A673 (cell line): ENCODE measurements at regions not wholly inside any gene's neighbourhood (a gene's known extent, or its start where the extent isn't known, plus 50 kb on each side); places are given as distances from the start of the nearest gene placed in this dataset.

Experiments used
- EZH2 ChIP-seq: fragments of 200-600 bp; sonication (generic); IDR thresholded peaks from 2 replicates; pipeline ENCODE4 v1.6.1; 2017; ENCODE audit warnings: borderline replicate concordance, low read depth, mild to moderate bottlenecking, mixed read lengths, antibody characterized with exemption, low read length; ENCODE audit not compliant: poor library complexity, severe bottlenecking
- TF ChIP-seq, protein P1 (sequence below): fragments of 300-800, 200-600 bp; sonication (generic); conservative IDR thresholded peaks from 2 replicates; pipeline ENCODE4 v1.5.1; 2017; ENCODE audit warnings: low read depth, mild to moderate bottlenecking, antibody characterized with exemption, low read length, moderate library complexity, mixed read lengths

GRCh38 chr2:205924676-205925075 is 161.3 kb downstream of the INO80D start:
- TF ChIP-seq, protein P1, sequence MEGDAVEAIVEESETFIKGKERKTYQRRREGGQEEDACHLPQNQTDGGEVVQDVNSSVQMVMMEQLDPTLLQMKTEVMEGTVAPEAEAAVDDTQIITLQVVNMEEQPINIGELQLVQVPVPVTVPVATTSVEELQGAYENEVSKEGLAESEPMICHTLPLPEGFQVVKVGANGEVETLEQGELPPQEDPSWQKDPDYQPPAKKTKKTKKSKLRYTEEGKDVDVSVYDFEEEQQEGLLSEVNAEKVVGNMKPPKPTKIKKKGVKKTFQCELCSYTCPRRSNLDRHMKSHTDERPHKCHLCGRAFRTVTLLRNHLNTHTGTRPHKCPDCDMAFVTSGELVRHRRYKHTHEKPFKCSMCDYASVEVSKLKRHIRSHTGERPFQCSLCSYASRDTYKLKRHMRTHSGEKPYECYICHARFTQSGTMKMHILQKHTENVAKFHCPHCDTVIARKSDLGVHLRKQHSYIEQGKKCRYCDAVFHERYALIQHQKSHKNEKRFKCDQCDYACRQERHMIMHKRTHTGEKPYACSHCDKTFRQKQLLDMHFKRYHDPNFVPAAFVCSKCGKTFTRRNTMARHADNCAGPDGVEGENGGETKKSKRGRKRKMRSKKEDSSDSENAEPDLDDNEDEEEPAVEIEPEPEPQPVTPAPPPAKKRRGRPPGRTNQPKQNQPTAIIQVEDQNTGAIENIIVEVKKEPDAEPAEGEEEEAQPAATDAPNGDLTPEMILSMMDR, result no peak
- TF ChIP-seq EZH2, result no peak
